ENCODE measurements at regions not wholly inside any gene's neighbourhood (a gene's known extent, or its start where the extent isn't known, plus 50 kb on each side); places are given as distances from the start of the nearest gene placed in this dataset.
"Not testable (repeated sequence)": the region's sequence is repeated elsewhere in the genome, so short reads cannot be mapped to it uniquely, and the experiment has no call there.

DNA sequence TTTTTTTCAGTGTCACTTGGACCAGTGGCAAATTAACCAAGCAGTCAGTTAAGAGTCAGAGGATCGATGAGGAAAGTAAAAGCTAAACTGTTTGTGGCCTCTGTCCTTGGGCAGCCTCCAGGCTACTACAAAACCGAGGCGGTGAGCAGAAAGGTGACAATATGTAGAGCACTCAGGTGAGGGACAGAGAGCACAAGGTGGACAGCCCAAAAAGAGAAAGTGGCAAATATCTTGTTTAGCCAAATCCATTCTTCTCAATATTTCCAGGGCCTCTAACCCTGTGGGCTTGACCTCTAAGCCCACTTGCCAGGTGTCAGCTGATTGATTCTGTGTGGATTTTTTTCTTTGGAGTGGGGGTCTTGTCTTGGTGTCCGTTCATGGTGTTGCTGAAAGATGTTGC, 4202.2 kb upstream of the OR11H1 start:
- WGBS, 5 donors = 49 to 59% (median 54%) methylated on average over 4 of the region's 4 CpGs
- H3K4me1 ChIP-seq = no peaks in the 10 kb centered on the region
- no peaks in the 10 kb centered on the region for H3K36me3 ChIP-seq
- no peaks in the 10 kb centered on the region for H3K27me3 ChIP-seq
- no peak overlapping the region for H3K27ac ChIP-seq
- H3K9me3 ChIP-seq = peaks cover 8 to 65% (median 49%) of the 10 kb centered on the region in 4 donors
- H3K4me3 ChIP-seq = no peak overlapping the region
- TF ChIP-seq POLR2AphosphoS5 (IDR thresholded peaks at IDR 0.05) (no peak), POLR2A (IDR thresholded peaks at IDR 0.05) (no peak), EP300 (IDR thresholded peaks at IDR 0.05) (no peak)
- TF ChIP-seq, protein P1, sequence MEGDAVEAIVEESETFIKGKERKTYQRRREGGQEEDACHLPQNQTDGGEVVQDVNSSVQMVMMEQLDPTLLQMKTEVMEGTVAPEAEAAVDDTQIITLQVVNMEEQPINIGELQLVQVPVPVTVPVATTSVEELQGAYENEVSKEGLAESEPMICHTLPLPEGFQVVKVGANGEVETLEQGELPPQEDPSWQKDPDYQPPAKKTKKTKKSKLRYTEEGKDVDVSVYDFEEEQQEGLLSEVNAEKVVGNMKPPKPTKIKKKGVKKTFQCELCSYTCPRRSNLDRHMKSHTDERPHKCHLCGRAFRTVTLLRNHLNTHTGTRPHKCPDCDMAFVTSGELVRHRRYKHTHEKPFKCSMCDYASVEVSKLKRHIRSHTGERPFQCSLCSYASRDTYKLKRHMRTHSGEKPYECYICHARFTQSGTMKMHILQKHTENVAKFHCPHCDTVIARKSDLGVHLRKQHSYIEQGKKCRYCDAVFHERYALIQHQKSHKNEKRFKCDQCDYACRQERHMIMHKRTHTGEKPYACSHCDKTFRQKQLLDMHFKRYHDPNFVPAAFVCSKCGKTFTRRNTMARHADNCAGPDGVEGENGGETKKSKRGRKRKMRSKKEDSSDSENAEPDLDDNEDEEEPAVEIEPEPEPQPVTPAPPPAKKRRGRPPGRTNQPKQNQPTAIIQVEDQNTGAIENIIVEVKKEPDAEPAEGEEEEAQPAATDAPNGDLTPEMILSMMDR (IDR thresholded peaks at IDR 0.05) = no peak
- DNase-seq = no peak
- intact Hi-C loops (cut with DNase I; ENCODE audit: low total_unique reads) = no loop called here

DNA sequence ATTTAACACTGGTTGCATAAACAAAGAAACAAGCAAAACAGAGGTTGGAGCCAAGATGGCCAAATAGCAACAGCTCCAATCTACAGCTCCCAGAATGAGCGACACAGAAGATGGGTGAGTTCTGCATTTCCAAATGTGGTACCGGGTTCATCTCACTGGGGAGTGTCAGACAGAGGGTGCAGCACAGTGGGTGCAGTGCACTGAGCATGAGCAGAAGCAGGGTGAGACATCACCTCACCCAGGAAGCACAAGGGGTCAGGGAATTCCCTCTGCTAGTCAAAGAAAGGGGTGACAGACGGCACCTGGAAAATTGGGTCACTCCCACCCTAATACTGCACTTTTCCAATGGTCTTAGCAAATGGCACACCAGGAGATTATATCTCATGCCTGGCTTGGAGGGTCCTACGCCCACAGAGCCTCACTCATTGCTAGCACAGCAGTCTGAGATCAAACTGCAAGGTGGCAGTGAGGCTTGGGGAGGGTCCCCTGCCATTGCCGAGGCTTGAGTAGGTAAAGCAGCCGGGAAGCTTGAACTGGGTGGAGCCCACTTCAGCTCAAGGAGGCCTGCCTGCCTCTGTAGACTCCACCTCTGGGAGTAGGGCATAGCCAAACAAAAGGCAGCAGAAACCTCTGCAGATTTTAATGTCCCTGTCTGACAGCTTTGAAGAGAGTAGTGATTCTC, 4186.5 kb upstream of the OR11H1 start:
- H3K4me1 ChIP-seq; intact Hi-C loops (cut with DNase I; ENCODE audit: low total_unique reads); DNase-seq; H3K4me3 ChIP-seq; H3K27ac ChIP-seq; H3K27me3 ChIP-seq; H3K36me3 ChIP-seq: not testable (repeated sequence)
- peaks cover 5 to 65% (median 41%) of the 10 kb centered on the region in 4 donors for H3K9me3 ChIP-seq
- WGBS, 5 donors = 49 to 60% (median 58%) methylated on average over 6 of the region's 6 CpGs

DNA sequence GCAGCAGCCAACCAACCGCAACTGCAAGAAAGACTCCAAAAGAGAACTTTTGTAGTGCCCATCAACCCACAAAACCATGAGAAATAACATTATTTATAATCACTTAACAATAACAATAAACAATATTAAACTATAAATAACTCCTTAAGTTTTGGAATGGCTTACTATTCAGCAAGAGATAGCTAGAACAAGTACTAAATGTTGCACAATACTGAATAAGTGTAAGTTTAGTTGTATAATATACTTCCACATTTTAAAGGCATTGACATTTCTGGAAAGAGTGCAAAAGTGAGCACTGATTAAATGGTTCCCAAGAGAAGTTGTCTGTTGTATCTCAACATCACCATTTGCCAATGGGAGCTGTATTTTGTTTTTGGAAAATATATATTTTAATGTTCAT, 4176.8 kb upstream of the OR11H1 start:
- DNase-seq; H3K4me3 ChIP-seq; H3K4me1 ChIP-seq; intact Hi-C loops (cut with DNase I; ENCODE audit: low total_unique reads); H3K36me3 ChIP-seq; H3K27ac ChIP-seq; H3K27me3 ChIP-seq: not testable (repeated sequence)
- peaks cover 3 to 73% (median 53%) of the 10 kb centered on the region in 4 donors for H3K9me3 ChIP-seq
- 32 to 41% (median 37%) methylated on average over 1 of the region's 1 CpG for WGBS, 5 donors

DNA sequence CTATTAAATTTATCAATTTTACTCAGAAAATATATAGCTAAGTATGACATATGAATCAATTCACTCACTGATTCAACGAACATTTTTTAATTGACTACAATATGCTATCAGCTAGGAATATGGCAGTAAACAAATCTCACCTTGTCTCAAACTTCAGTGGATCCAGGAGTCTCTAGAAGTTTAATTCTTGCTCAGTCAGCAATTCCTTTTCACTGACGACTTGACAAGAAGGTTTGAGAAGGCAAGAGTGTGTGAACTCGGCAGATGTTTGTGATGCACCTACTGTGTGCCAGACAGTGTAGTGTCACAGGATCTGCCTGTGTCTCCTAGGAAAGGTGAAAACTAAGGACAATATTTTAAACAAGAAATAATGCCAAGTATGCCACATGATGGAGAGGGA, 4175.7 kb upstream of the OR11H1 start:
- WGBS, 5 donors = 53 to 62% (median 56%) methylated on average over 3 of the region's 3 CpGs

DNA sequence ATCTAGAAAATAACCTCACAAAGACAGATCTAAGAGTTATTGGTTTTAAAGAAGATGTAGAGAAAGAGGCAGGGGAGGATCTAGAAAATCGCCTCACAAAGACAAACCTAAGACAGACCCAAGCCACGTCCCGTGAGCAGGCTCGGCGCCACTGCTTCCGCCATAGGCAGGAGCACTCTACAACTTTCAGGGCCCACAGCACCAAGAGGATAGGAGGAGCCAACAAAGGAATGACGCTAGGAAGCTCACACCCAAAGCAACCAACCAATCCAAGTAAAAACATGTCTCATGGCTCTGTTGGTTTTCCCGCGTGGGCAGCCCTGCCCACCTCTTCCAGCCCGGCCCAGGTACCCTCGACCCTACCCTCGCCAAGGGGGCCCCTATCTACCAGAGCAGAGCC, 4167.4 kb upstream of the OR11H1 start:
- Histone ChIP-seq H3K27me3 (no peaks in the 10 kb centered on the region), H3K4me3 (no peak overlapping the region), H3K9me3 (peaks cover 5 to 70% (median 45%) of the 10 kb centered on the region in 4 donors), H3K36me3 (no peaks in the 10 kb centered on the region), H3K27ac (no peak overlapping the region), H3K4me1 (no peaks in the 10 kb centered on the region)
- WGBS, 5 donors = 57 to 69% (median 66%) methylated on average over 12 of the region's 12 CpGs
- no peak for DNase-seq
- intact Hi-C loops (cut with DNase I; ENCODE audit: low total_unique reads) = no loop called here
- TF ChIP-seq EP300 (IDR thresholded peaks at IDR 0.05) = no peak
- no peak for TF ChIP-seq POLR2AphosphoS5 (IDR thresholded peaks at IDR 0.05)

More for the DNA sequence above, 4175.7 kb upstream of the OR11H1 start:
- H3K4me1 ChIP-seq; H3K36me3 ChIP-seq; H3K27me3 ChIP-seq; H3K27ac ChIP-seq; H3K4me3 ChIP-seq; intact Hi-C loops (cut with DNase I; ENCODE audit: low total_unique reads); DNase-seq: not testable (repeated sequence)
- peaks cover 3 to 73% (median 50%) of the 10 kb centered on the region in 4 donors for H3K9me3 ChIP-seq

DNA sequence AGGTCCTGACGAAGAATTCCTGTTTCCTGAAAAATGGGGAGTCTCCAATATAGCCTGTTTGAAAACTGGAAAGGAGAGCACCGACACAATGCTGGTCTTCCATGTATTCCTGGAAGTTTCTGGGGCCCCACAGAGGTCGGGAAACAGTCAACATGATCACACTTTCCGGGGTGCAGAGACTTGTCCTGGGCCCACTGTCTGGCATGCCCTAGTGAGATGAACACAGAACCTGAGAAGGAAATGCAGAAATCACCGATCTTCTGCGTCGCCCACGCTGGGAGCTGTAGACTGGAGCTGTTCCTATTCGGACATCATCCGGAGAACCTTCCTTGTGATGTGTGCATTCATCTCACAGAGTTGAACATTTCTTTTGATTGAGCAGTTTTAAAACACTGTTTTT, 4166.5 kb upstream of the OR11H1 start:
- H3K9me3 ChIP-seq = peaks cover 5 to 74% (median 44%) of the 10 kb centered on the region in 4 donors
- H3K4me3 ChIP-seq; H3K27me3 ChIP-seq; H3K27ac ChIP-seq; H3K4me1 ChIP-seq; H3K36me3 ChIP-seq; intact Hi-C loops (cut with DNase I; ENCODE audit: low total_unique reads); DNase-seq: not testable (repeated sequence)
- WGBS, 5 donors = 66 to 76% (median 73%) methylated on average over 10 of the region's 10 CpGs

DNA sequence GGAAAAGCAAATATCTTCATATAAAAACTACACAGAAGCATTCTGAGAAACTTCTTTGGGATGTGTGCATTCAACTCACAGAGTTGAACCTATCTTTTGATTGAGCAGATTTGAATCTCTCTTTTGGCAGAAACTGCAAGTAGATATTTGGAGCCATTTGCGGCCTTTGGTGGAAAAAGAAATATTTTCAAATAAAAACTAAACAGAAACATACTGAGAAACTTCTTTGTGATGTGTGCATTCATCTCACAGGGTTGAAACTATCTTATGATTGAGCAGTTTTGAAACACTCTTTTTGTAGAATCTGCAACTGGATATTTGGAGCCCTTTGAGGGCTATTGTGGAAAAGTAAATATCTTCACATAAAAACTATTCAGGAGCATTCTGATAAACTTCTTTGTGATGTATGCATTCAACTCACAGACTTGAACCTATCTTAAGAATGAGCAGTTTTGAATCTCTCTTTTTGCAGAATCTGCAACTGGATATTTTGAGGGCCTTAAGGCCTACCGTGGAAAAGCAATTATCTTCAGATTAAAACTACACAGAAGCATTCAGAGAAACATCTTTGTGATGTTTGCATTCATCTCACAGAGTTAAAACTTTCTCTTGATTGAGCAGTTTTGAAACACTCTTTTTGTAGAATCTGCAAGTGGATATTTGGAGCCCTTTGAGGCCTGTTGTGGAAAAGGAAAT, 4158.2 kb upstream of the OR11H1 start:
- WGBS, 5 donors = 62 to 75% (median 71%) methylated on average over 1 of the region's 2 CpGs
- DNase-seq; H3K4me3 ChIP-seq; intact Hi-C loops (cut with DNase I; ENCODE audit: low total_unique reads); H3K27me3 ChIP-seq; H3K27ac ChIP-seq; H3K36me3 ChIP-seq; H3K4me1 ChIP-seq: not testable (repeated sequence)
- peaks cover 3 to 48% (median 31%) of the 10 kb centered on the region in 4 donors for H3K9me3 ChIP-seq

DNA sequence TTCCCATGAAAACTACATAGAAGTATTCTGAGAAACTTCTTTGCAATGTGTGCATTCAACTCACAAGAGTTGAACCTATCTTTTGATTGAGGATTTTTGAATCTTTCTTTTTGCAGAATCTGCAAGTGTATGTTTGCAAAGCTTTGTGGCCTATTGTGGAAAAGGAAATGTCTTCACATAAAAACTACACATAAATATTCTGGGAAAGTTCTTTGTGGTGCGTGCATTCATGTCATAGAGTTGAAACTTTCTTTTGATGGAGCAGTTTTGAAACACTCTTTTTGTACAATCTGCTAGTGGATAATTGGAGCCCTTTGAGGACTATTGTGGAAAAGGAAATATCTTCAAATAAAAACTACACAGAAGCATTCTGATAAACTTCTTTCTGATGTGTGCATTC, 4157.7 kb upstream of the OR11H1 start:
- intact Hi-C loops (cut with DNase I; ENCODE audit: low total_unique reads); H3K4me3 ChIP-seq; H3K36me3 ChIP-seq; DNase-seq; H3K27ac ChIP-seq; H3K4me1 ChIP-seq; H3K27me3 ChIP-seq: not testable (repeated sequence)
- no CpG with 5 or more reads among the region's 1 CpG for WGBS, 5 donors
- H3K9me3 ChIP-seq = peaks cover 3 to 52% (median 32%) of the 10 kb centered on the region in 4 donors

Measured in stomach (tissue), 8 donors.